GM12878 (cell line): ENCODE measurements at regions not wholly inside any gene's neighbourhood (a gene's known extent, or its start where the extent isn't known, plus 50 kb on each side); places are given as distances from the start of the nearest gene placed in this dataset.

Source experiments
- ATAC-seq: fragments of 200-7000 bp; cut with Tn5 transposase; 3 replicates; pipeline ENCODE4 v1.9.1; 2020; ENCODE audit warnings: mild to moderate bottlenecking, moderate library complexity
- BruUV-seq: library from RNA; stranded (reverse); fragments of 400-500 nt; replicated peaks from 2 replicates; lab custom pipeline; 2021; lab: Mats Ljungman, UMichigan
- CTCF ChIA-PET: fragments of 300-600 bp; sonication (Branson Sonifier 250); formaldehyde crosslinking; extraction: SDS; loops from one replicate; lab custom pipeline; 2021; ENCODE audit warnings: inconsistent platforms; lab: Yijun Ruan, JAX
- POLR2A ChIA-PET: fragments of 350-600 bp; formaldehyde crosslinking; extraction: SDS; loops from one replicate; lab custom pipeline; 2021; ENCODE audit warnings: inconsistent platforms; lab: Charles Lee
- RAD21 ChIA-PET: fragments of 300-600 bp; sonication (Branson Sonifier 250); formaldehyde crosslinking; loops from one replicate; lab custom pipeline; 2023; ENCODE audit warnings: antibody characterized with exemption; ENCODE audit not compliant: unreplicated experiment; lab: Charles Lee
- SMC1A ChIA-PET: fragments of 300-600 bp; sonication (Branson Sonifier 250); formaldehyde crosslinking; loops from one replicate; lab custom pipeline; 2023; ENCODE audit not compliant: unreplicated experiment, uncharacterized antibody; lab: Charles Lee
- DNase-seq: peaks from one replicate; pipeline ENCODE4 v3.0.0-alpha.2; 2011; ENCODE audit warnings: low read depth, low spot score
- FAIRE-seq: peaks from 3 replicates; lab custom pipeline; 2011; peaks lifted over from hg19 to GRCh38; lab: Jason Lieb, UNC
- H2AFZ ChIP-seq: 2 replicates; pipeline ENCODE4 v1.6.0; 2011; ENCODE audit warnings: low read depth, low read length, control low read depth; ENCODE audit not compliant: control insufficient read depth
- H3K27ac ChIP-seq: 2 replicates; pipeline ENCODE4 v1.5.1; 2011; ENCODE audit warnings: control low read depth; ENCODE audit not compliant: control insufficient read depth, insufficient read depth
- H3K27me3 ChIP-seq, 2 experiments: replicated peaks in 1 of 2; 2 replicates each; pipeline versions ENCODE4 v1.6.0 to v1.6.1; 2011; ENCODE audit warnings: low read length in 1 of 2; ENCODE audit not compliant: control insufficient read depth in 2 of 2, insufficient read depth in 2 of 2
- H3K36me3 ChIP-seq, 2 experiments: 2 replicates each; pipeline ENCODE4 v1.5.1; 2011; ENCODE audit warnings: low read length in 1 of 2; ENCODE audit not compliant: control insufficient read depth in 2 of 2, insufficient read depth in 2 of 2
- H3K4me1 ChIP-seq: 2 replicates; pipeline ENCODE4 v1.6.1; 2011; ENCODE audit warnings: mild to moderate bottlenecking, low read length, moderate library complexity, mixed read lengths; ENCODE audit not compliant: control insufficient read depth, insufficient read depth
- H3K4me2 ChIP-seq: 2 replicates; pipeline ENCODE4 v1.6.0; 2011; ENCODE audit warnings: control low read depth; ENCODE audit not compliant: control insufficient read depth, insufficient read depth
- H3K4me3 ChIP-seq: fragments of 200-600 bp; sonication (generic); 2 replicates; pipeline ENCODE4 v1.5.1; 2016
- H3K79me2 ChIP-seq: 2 replicates; pipeline ENCODE4 v1.6.0; 2011; ENCODE audit warnings: low read length; ENCODE audit not compliant: control insufficient read depth, insufficient read depth
- H3K9ac ChIP-seq: 2 replicates; pipeline ENCODE4 v1.8.0; 2011; ENCODE audit warnings: low read length, control low read depth, mixed read lengths; ENCODE audit not compliant: control insufficient read depth, insufficient read depth
- H3K9me3 ChIP-seq: replicated peaks from 3 replicates; pipeline ENCODE4 v1.5.1; 2011; ENCODE audit warnings: mild to moderate bottlenecking, low read length; ENCODE audit not compliant: control insufficient read depth, insufficient read depth
- H4K20me1 ChIP-seq: 2 replicates; pipeline ENCODE4 v1.6.0; 2011; ENCODE audit not compliant: control insufficient read depth, insufficient read depth
- ATF7 ChIP-seq: fragments of 450-650 bp; IDR thresholded peaks from 2 replicates; pipeline ENCODE4 v1.6.1; 2016; ENCODE audit warnings: low read depth, mild to moderate bottlenecking
- BHLHE40 ChIP-seq, 2 experiments: fragments of 450-650 bp in 1 of 2; IDR thresholded peaks; 2 replicates each; pipeline ENCODE4 v1.6.1; 2011 to 2017; ENCODE audit warnings: low read depth in 2 of 2, borderline replicate concordance in 1 of 2, improper control_type of control experiment in 1 of 2, low read length in 1 of 2, mild to moderate bottlenecking in 1 of 2
- BMI1 ChIP-seq: fragments of 450-650 bp; IDR thresholded peaks from 2 replicates; pipeline ENCODE4 v1.6.1; 2016; ENCODE audit warnings: mild to moderate bottlenecking, moderate library complexity, borderline replicate concordance
- CBFB ChIP-seq: IDR thresholded peaks from 2 replicates; pipeline ENCODE4 v1.6.1; 2016; ENCODE audit warnings: antibody characterized with exemption, low read depth
- ESRRA ChIP-seq: IDR thresholded peaks from 2 replicates; pipeline ENCODE4 v1.6.1; 2012; ENCODE audit warnings: mild to moderate bottlenecking, low read length, improper control_type of control experiment
- IRF3 ChIP-seq: fragments of 450-650 bp; IDR thresholded peaks from 2 replicates; pipeline ENCODE4 v1.6.1; 2014; ENCODE audit warnings: mild to moderate bottlenecking
- JUND ChIP-seq: IDR thresholded peaks from 2 replicates; pipeline ENCODE4 v1.6.1; 2012; ENCODE audit warnings: low read depth, mild to moderate bottlenecking, low read length, improper control_type of control experiment, moderate library complexity
- MEF2B ChIP-seq: fragments of 450-650 bp; IDR thresholded peaks from 2 replicates; pipeline ENCODE4 v1.6.1; 2018; ENCODE audit warnings: mild to moderate bottlenecking, moderate library complexity; ENCODE audit not compliant: partially characterized antibody, poor library complexity, severe bottlenecking
- RELA ChIP-seq: fragments of 450-650 bp; IDR thresholded peaks from 2 replicates; pipeline ENCODE4 v1.8.0; 2014; ENCODE audit warnings: borderline replicate concordance; ENCODE audit not compliant: partially characterized antibody
- TAF1 ChIP-seq: IDR thresholded peaks from 2 replicates; pipeline ENCODE4 v1.6.1; 2011; ENCODE audit warnings: mild to moderate bottlenecking, low read depth, low read length, borderline replicate concordance
- ZBED1 ChIP-seq: IDR thresholded peaks from 2 replicates; pipeline ENCODE4 v1.6.1; 2016; ENCODE audit warnings: borderline replicate concordance
- ZBTB40 ChIP-seq: fragments of 450-650 bp; IDR thresholded peaks from 2 replicates; pipeline ENCODE4 v1.6.1; 2016; ENCODE audit warnings: mild to moderate bottlenecking, moderate library complexity, borderline replicate concordance
- ZSCAN29 ChIP-seq: fragments of 450-650 bp; IDR thresholded peaks from 2 replicates; pipeline ENCODE4 v1.6.1; 2017; ENCODE audit warnings: mild to moderate bottlenecking, moderate library complexity
- whole genome bisulfite sequencing: methylation state at CpG from one replicate; pipeline ENCODE4 v1.1.6; 2016; ENCODE audit warnings: low lambda C conversion rate; ENCODE audit not compliant: insufficient replicate concordance, insufficient coverage; ENCODE audit errors: missing lambda C conversion rate; 5-methylcytosine and 5-hydroxymethylcytosine counted together
- in situ Hi-C: fragments of 300-500 bp; cut with MboI; formaldehyde crosslinking; loops from 9 replicates; pipeline ENCODE4 v1.14.3; 2018; ENCODE audit warnings: mixed read lengths
- intact Hi-C: fragments of 100-400 bp; cut with micrococcal nuclease; formaldehyde crosslinking; loops from one replicate; pipeline ENCODE4 v1.14.2; 2022; ENCODE audit not compliant: unreplicated experiment
- TF ChIP-seq, protein P1 (sequence below): IDR thresholded peaks from 2 replicates; pipeline ENCODE4 v1.6.1; 2011; ENCODE audit warnings: low read depth, low read length, improper control_type of control experiment, borderline replicate concordance
- TF ChIP-seq, protein P2 (sequence below): IDR thresholded peaks from 2 replicates; pipeline ENCODE4 v1.6.1; 2011; ENCODE audit warnings: mild to moderate bottlenecking, low read depth, low read length, moderate library complexity; ENCODE audit not compliant: insufficient replicate concordance

DNA sequence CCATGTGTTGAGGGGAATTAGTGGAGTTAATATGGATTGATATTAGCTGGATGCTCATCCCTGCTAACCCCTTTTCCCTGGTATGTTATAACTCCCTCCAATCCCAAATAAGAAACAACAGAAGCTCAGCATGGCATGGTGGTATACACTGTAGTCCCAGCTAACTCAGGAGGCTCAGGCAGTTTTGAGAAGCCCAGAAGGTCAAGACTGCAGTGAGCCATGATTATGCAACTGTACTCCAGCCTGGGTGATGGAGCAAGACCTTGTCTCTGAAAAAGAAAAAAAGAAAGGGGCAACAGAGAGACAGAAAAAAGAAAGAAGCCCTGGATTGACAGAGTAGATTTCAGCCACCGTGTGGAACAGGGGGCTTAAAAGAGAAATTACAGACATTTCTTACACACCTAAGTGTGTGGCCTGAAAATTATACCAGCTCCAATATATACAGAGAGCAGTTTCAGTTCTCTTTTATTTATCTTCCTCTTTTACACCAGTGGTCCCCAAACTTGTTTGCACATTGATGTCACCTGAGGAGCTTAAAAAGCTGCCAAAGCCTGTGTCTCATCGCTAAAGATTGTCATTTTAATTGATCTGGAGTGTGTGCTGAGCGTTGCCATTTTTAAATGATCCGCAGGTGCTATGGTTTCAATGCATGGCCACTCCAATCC lies 203.6 kb downstream of the UBE2E3 start (continued):
- TF ChIP-seq BHLHE40 (IDR thresholded peaks at IDR 0.05; ENCODE audit: borderline replicate concordance in 1 of 2, low read depth in 2 of 2, low read length in 1 of 2): peak; percentile 49 to 62; a peak in 2 of 4 replicates

GRCh38 chr2:181185421-181185820 lies 205.0 kb downstream of the UBE2E3 start:
- Histone ChIP-seq H3K4me1 (peaks cover 11% of the 10 kb centered on the region; the same call in 1 of the 2 replicates), H3K4me3 (no peak overlapping the region), H4K20me1 (no peaks in the 10 kb centered on the region), H3K9me3 (no peaks in the 10 kb centered on the region), H3K36me3 (no peaks in the 10 kb centered on the region), H3K9ac (no peak overlapping the region), H3K27me3 (no peaks in the 10 kb centered on the region), H3K79me2 (no peaks in the 10 kb centered on the region), H3K27ac (no peak overlapping the region), H2AFZ (no peak overlapping the region), H3K4me2 (no peak overlapping the region)
- CTCF ChIA-PET: interaction anchor here (1.0 kb wide), 1 partner anchor 81 kb away, joined by 4 read pairs; no protein-coding TSS in a partner anchor
- FAIRE-seq (no peak), DNase-seq (no peak), ATAC-seq (no peak)
- 86% methylated on average over 6 of the region's 6 CpGs for WGBS
- POLR2A ChIA-PET: interaction anchor here (1.2 to 2.2 kb wide), 2 partner anchors 9 to 281 kb away, joined by 3 to 7 read pairs; no protein-coding TSS in a partner anchor
- SMC1A ChIA-PET: interaction anchor here (1.3 to 2.8 kb wide), 3 partner anchors 9 to 80 kb away, joined by 3 to 16 read pairs (median 7); no protein-coding TSS in a partner anchor
- intact Hi-C loops (no loop called here), in situ Hi-C loops (no loop called here)
- RAD21 ChIA-PET: interaction anchor here (1.7 to 2.1 kb wide), 3 partner anchors 10 to 273 kb away, joined by 5 to 11 read pairs (median 6); no protein-coding TSS in a partner anchor
- BruUV-seq: no TSS peak
- TF ChIP-seq IRF3 (no peak), ZBTB40 (no peak), JUND (no peak), TAF1 (no peak), ATF7 (no peak), CBFB (no peak), ZBED1 (no peak), MEF2B (no peak), ESRRA (no peak), BMI1 (no peak), RELA (no peak), ZSCAN29 (no peak)
- TF ChIP-seq, protein P1, sequence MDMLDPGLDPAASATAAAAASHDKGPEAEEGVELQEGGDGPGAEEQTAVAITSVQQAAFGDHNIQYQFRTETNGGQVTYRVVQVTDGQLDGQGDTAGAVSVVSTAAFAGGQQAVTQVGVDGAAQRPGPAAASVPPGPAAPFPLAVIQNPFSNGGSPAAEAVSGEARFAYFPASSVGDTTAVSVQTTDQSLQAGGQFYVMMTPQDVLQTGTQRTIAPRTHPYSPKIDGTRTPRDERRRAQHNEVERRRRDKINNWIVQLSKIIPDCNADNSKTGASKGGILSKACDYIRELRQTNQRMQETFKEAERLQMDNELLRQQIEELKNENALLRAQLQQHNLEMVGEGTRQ: no peak
- TF ChIP-seq, protein P2, sequence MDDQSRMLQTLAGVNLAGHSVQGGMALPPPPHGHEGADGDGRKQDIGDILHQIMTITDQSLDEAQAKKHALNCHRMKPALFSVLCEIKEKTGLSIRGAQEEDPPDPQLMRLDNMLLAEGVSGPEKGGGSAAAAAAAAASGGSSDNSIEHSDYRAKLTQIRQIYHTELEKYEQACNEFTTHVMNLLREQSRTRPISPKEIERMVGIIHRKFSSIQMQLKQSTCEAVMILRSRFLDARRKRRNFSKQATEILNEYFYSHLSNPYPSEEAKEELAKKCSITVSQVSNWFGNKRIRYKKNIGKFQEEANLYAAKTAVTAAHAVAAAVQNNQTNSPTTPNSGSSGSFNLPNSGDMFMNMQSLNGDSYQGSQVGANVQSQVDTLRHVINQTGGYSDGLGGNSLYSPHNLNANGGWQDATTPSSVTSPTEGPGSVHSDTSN: no peak
